Loucy (cell line): ENCODE measurements at regions not wholly inside any gene's neighbourhood (a gene's known extent, or its start where the extent isn't known, plus 50 kb on each side); places are given as distances from the start of the nearest gene placed in this dataset.

Experiments
- EZH2phosphoT487 ChIP-seq: fragments of 200-600 bp; IDR thresholded peaks from 2 replicates; pipeline ENCODE4 v1.6.1; 2018; ENCODE audit warnings: antibody characterized with exemption, mild to moderate bottlenecking, moderate library complexity, borderline replicate concordance
- TF ChIP-seq, protein P1 (sequence below): fragments of 200-600 bp; sonication (generic); conservative IDR thresholded peaks from 2 replicates; pipeline ENCODE4 v1.5.1; 2014; ENCODE audit warnings: mild to moderate bottlenecking, antibody characterized with exemption, low read length

GRCh38 chr13:44879452-44880058 is 109.7 kb downstream of the NUFIP1 start:
- no peak for TF ChIP-seq EZH2phosphoT487
- TF ChIP-seq, protein P1, sequence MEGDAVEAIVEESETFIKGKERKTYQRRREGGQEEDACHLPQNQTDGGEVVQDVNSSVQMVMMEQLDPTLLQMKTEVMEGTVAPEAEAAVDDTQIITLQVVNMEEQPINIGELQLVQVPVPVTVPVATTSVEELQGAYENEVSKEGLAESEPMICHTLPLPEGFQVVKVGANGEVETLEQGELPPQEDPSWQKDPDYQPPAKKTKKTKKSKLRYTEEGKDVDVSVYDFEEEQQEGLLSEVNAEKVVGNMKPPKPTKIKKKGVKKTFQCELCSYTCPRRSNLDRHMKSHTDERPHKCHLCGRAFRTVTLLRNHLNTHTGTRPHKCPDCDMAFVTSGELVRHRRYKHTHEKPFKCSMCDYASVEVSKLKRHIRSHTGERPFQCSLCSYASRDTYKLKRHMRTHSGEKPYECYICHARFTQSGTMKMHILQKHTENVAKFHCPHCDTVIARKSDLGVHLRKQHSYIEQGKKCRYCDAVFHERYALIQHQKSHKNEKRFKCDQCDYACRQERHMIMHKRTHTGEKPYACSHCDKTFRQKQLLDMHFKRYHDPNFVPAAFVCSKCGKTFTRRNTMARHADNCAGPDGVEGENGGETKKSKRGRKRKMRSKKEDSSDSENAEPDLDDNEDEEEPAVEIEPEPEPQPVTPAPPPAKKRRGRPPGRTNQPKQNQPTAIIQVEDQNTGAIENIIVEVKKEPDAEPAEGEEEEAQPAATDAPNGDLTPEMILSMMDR: peak; percentile 67
